NCI-H146 treated with DMSO at 0.1 percent for 48 hours (cell line): ENCODE measurements at regions not wholly inside any gene's neighbourhood (a gene's known extent, or its start where the extent isn't known, plus 50 kb on each side); places are given as distances from the start of the nearest gene placed in this dataset.

Experiments
- DNase-seq: peaks from one replicate; lab custom pipeline; 2025; ENCODE audit not compliant: unreplicated experiment; lab: John Stamatoyannopoulos, UW

- DNase-seq: no peak
Measured at GRCh38 chr9:1201262-1201661, 151.1 kb downstream of the DMRT2 start.

GRCh38 chr9:1201901-1202300 lies 151.7 kb downstream of the DMRT2 start:
- no peak for DNase-seq

GRCh38 chr9:1202512-1203280 lies 152.5 kb downstream of the DMRT2 start:
- no peak for DNase-seq

GRCh38 chr9:1207686-1208085 lies 157.5 kb downstream of the DMRT2 start:
- DNase-seq: no peak

- DNase-seq: no peak
Measured at GRCh38 chr9:1208157-1208556, 158.0 kb downstream of the DMRT2 start.

- no peak for DNase-seq
Measured at GRCh38 chr9:1210954-1211353, 160.8 kb downstream of the DMRT2 start.

GRCh38 chr9:1216532-1216931 lies 166.4 kb downstream of the DMRT2 start:
- no peak for DNase-seq

- DNase-seq: no peak
Measured at GRCh38 chr9:1217076-1217475, 166.9 kb downstream of the DMRT2 start.

- no peak for DNase-seq
Measured at GRCh38 chr9:1219284-1219683, 169.1 kb downstream of the DMRT2 start.

GRCh38 chr9:1221298-1221697 lies 171.1 kb downstream of the DMRT2 start:
- no peak for DNase-seq

- no peak for DNase-seq
Measured at GRCh38 chr9:1222511-1222910, 172.4 kb downstream of the DMRT2 start.

GRCh38 chr9:1231998-1232919 lies 182.1 kb downstream of the DMRT2 start:
- DNase-seq: no peak

- no peak for DNase-seq
Measured at GRCh38 chr9:1233568-1233967, 183.4 kb downstream of the DMRT2 start.

- DNase-seq: no peak
Measured at GRCh38 chr9:1235650-1236049, 185.5 kb downstream of the DMRT2 start.

GRCh38 chr9:1236061-1236460 lies 185.9 kb downstream of the DMRT2 start:
- no peak for DNase-seq

GRCh38 chr9:1238407-1238806 lies 188.2 kb downstream of the DMRT2 start:
- no peak for DNase-seq

GRCh38 chr9:1248743-1249142 lies 198.6 kb downstream of the DMRT2 start:
- no peak for DNase-seq

- no peak for DNase-seq
Measured at GRCh38 chr9:1253064-1253979, 203.2 kb downstream of the DMRT2 start.

- no peak for DNase-seq
Measured at GRCh38 chr9:1254071-1254470, 203.9 kb downstream of the DMRT2 start.

- DNase-seq: no peak
Measured at GRCh38 chr9:1256178-1256577, 206.0 kb downstream of the DMRT2 start.

- DNase-seq: no peak
Measured at GRCh38 chr9:1261266-1261665, 211.1 kb downstream of the DMRT2 start.
